ENCODE measurements at regions not wholly inside any gene's neighbourhood (a gene's known extent, or its start where the extent isn't known, plus 50 kb on each side); places are given as distances from the start of the nearest gene placed in this dataset.

DNA sequence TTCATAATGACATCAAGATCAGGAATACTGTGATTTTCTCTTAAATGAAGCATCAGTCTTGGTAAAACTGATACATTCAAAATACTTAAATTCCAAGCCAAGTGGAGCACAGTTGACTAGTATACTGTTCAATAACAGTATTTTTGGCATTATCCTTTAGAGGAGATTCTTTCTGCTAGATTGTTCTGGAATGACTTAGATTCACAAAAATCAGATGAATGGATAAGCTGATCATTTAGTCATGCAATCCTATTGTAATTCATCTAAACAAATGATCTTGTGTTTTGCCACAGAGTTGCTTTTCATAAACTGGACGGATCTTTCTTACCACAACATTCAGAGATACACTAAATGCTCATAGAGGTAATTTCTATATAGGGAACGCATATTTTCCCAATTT, 232.0 kb downstream of the CXXC4 start:
- no peak for TF ChIP-seq CTCF (conservative IDR thresholded peaks at IDR 0.05)
- DNase-seq, result no peak
- no peaks in the 10 kb centered on the region for H3K9me3 ChIP-seq (ENCODE audit: control insufficient read depth, low read length)
- H3K36me3 ChIP-seq (ENCODE audit: control insufficient read depth, insufficient read depth, low read length), result no peaks in the 10 kb centered on the region
- no peak overlapping the region for H3K27ac Mint-ChIP-seq
- H3K27ac ChIP-seq (ENCODE audit: low read depth, low read length), result no peak overlapping the region
- H3K27me3 Mint-ChIP-seq (ENCODE audit: insufficient read depth), result no peaks in the 10 kb centered on the region
- H3K4me3 Mint-ChIP-seq, result no peak overlapping the region
- no peak overlapping the region for H3K4me3 ChIP-seq (ENCODE audit: low read length)
- H3K4me1 ChIP-seq (ENCODE audit: control insufficient read depth, insufficient read depth, low read length), result no peaks in the 10 kb centered on the region
- H3K9me3 Mint-ChIP-seq, result no peaks in the 10 kb centered on the region
- no peaks in the 10 kb centered on the region for H3K4me1 Mint-ChIP-seq
- H3K36me3 Mint-ChIP-seq (ENCODE audit: low read depth), result no peaks in the 10 kb centered on the region
- no peaks in the 10 kb centered on the region for H3K27me3 ChIP-seq (ENCODE audit: control insufficient read depth, insufficient read depth, low read length, poor library complexity, severe bottlenecking)
- H3K9ac ChIP-seq (ENCODE audit: extremely low read depth, low read length, poor library complexity, severe bottlenecking), result no peak overlapping the region
- 80% methylated on average over 1 of the region's 2 CpGs; no CpG with 5 or more reads in 1 of the 2 experiments for WGBS, 2 experiments (ENCODE audit: insufficient coverage in 1 of 2, insufficient read length in 1 of 2)

DNA sequence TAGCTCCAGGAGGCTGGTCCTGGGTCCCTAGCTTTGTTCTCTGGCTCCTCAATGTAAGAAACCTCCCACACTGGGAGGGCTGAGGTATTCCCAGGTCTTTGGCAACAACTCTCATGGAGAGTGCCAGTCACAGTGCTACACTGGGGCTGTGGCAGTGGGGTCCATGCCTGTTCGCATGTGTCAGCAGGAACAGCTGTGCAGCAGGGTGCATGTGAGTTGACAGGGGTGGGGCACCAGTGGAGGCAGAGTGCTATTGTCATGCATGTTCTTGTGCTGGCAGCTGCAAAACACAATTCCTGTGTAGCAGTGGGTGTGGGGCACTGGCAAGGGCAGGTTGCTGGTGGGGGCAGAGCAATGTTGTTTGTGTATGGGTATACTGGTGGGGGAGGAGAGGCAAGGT, 246.0 kb downstream of the CXXC4 start:
- Histone ChIP-seq H3K27me3 (ENCODE audit: control insufficient read depth, insufficient read depth, low read length, poor library complexity, severe bottlenecking) (no peaks in the 10 kb centered on the region), H3K9ac (ENCODE audit: extremely low read depth, low read length, poor library complexity, severe bottlenecking) (no peak overlapping the region), H3K27ac (ENCODE audit: low read depth, low read length) (no peak overlapping the region), H3K4me1 (ENCODE audit: control insufficient read depth, insufficient read depth, low read length) (no peaks in the 10 kb centered on the region), H3K36me3 (ENCODE audit: control insufficient read depth, insufficient read depth, low read length) (no peaks in the 10 kb centered on the region), H3K9me3 (ENCODE audit: control insufficient read depth, low read length) (no peaks in the 10 kb centered on the region), H3K4me3 (ENCODE audit: low read length) (no peak overlapping the region)
- Mint-ChIP-seq H3K27ac (no peak overlapping the region), H3K36me3 (ENCODE audit: low read depth) (no peaks in the 10 kb centered on the region), H3K9me3 (no peaks in the 10 kb centered on the region), H3K4me3 (no peak overlapping the region), H3K27me3 (ENCODE audit: insufficient read depth) (no peaks in the 10 kb centered on the region), H3K4me1 (no peaks in the 10 kb centered on the region)
- peak; percentile 41 for DNase-seq
- no peak for TF ChIP-seq CTCF (conservative IDR thresholded peaks at IDR 0.05)
- WGBS, 2 experiments (ENCODE audit: insufficient coverage in 1 of 2, insufficient read length in 1 of 2), result 67 to 91% methylated on average over 1 of the region's 1 CpG

DNA sequence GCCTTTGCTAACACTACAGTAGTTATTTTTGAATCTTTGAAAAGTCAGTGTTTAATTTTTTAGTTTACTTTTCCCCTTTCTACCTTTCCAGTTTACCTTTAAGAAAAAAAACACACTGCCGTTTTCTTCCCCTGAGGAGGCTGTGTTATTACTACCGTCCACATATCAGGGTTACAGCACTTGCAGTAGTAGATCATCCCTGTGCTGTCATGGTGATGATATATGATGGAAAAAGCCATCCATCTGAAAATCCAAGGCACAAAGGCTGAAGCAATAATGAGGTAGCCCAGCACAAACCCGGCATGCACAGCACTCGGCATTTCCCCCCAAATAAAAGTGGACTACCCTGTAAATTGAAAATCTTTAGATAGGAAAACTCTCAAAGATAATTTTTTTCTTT, 258.7 kb downstream of the CXXC4 start:
- Mint-ChIP-seq H3K36me3 (ENCODE audit: low read depth) (no peaks in the 10 kb centered on the region), H3K4me1 (no peaks in the 10 kb centered on the region), H3K27me3 (ENCODE audit: insufficient read depth) (no peaks in the 10 kb centered on the region), H3K9me3 (no peaks in the 10 kb centered on the region), H3K27ac (no peak overlapping the region), H3K4me3 (no peak overlapping the region)
- Histone ChIP-seq H3K4me3 (ENCODE audit: low read length) (no peak overlapping the region), H3K9ac (ENCODE audit: extremely low read depth, low read length, poor library complexity, severe bottlenecking) (no peak overlapping the region), H3K27me3 (ENCODE audit: control insufficient read depth, insufficient read depth, low read length, poor library complexity, severe bottlenecking) (no peaks in the 10 kb centered on the region), H3K36me3 (ENCODE audit: control insufficient read depth, insufficient read depth, low read length) (no peaks in the 10 kb centered on the region), H3K27ac (ENCODE audit: low read depth, low read length) (no peak overlapping the region), H3K9me3 (ENCODE audit: control insufficient read depth, low read length) (no peaks in the 10 kb centered on the region), H3K4me1 (ENCODE audit: control insufficient read depth, insufficient read depth, low read length) (no peaks in the 10 kb centered on the region)
- DNase-seq, result no peak
- no peak for TF ChIP-seq CTCF (conservative IDR thresholded peaks at IDR 0.05)
- 84 to 90% methylated on average over 2 to 4 of the region's 4 CpGs for WGBS, 2 experiments (ENCODE audit: insufficient coverage in 1 of 2, insufficient read length in 1 of 2)
